Psoas muscle (tissue), 7 donors: ENCODE measurements at regions not wholly inside any gene's neighbourhood (a gene's known extent, or its start where the extent isn't known, plus 50 kb on each side); places are given as distances from the start of the nearest gene placed in this dataset.

Experiments
- ATAC-seq, 4 donors: fragments of 200-7000 bp; cut with Tn5 transposase; one replicate each; pipeline ENCODE4 v1.9.1; 2020; ENCODE audit warnings: moderate library complexity in 3 of 4, mild to moderate bottlenecking in 2 of 4
- DNase-seq, 2 donors: peaks; one replicate each; pipeline ENCODE4 v3.0.0-alpha.2; 2020
- H3K27ac ChIP-seq: fragments of 200-600 bp; one replicate; pipeline ENCODE4 v1.8.0; 2022
- H3K27me3 ChIP-seq, 3 donors: fragments of 200-600 bp in 1 of 3; one replicate each; pipeline versions ENCODE4 v1.6.1 to v1.8.0; 2013 to 2022; ENCODE audit warnings: low read length in 2 of 3, mild to moderate bottlenecking in 2 of 3, moderate library complexity in 1 of 3; ENCODE audit not compliant: insufficient read depth in 3 of 3
- H3K36me3 ChIP-seq, 2 donors: fragments of 200-600 bp in 1 of 2; one replicate each; pipeline versions ENCODE4 v1.6.1 to v1.8.0; 2013 to 2022; ENCODE audit warnings: low read depth in 1 of 2, mild to moderate bottlenecking in 1 of 2, moderate library complexity in 1 of 2; ENCODE audit not compliant: insufficient read depth in 1 of 2
- H3K4me1 ChIP-seq: fragments of 200-600 bp; one replicate; pipeline ENCODE4 v1.8.0; 2022
- H3K4me3 ChIP-seq: fragments of 200-600 bp; one replicate; pipeline ENCODE4 v1.8.0; 2022; ENCODE audit warnings: mild to moderate bottlenecking
- H3K9me3 ChIP-seq: fragments of 200-600 bp; one replicate; pipeline ENCODE4 v1.8.0; 2022
- CTCF ChIP-seq: fragments of 200-600 bp; IDR thresholded peaks from one replicate; pipeline ENCODE4 v1.8.0; 2022; ENCODE audit warnings: antibody characterized with exemption
- WGBS, 3 donors: extraction: QIAGEN DNeasy Blood & Tissue Kit; methylation state at CpG; one replicate each; pipeline versions ENCODE4 v1.1.6 to v1.1.7; 2013; 5-methylcytosine and 5-hydroxymethylcytosine counted together
- intact Hi-C, 2 donors: fragments of 100-400 bp; cut with DNase I; formaldehyde crosslinking; loops; one replicate each; pipeline versions ENCODE4 v1.11.0 to v1.14.2; 2022
- donor health status: healthy with polysubstance abuse.
- donor health status: DM: no; HTN: no; CAD: no; lungs with moderate emphysema.
- donor health status: Bipolar disorder and iron deficiency.
- donor health status: healthy.
- donor health status: DM: yes; HTN: yes; CAD: no.
- donor health status: DM: no; HTN: no; CAD: no.
- donor health status: DM: yes; HTN: yes; CAD: no.

GRCh38 chr21:20551939-20552338 lies 446.3 kb upstream of the NCAM2 start:
- Histone ChIP-seq H3K9me3 (no peaks in the 10 kb centered on the region), H3K27me3 (no peaks in the 10 kb centered on the region), H3K4me1 (no peaks in the 10 kb centered on the region), H3K4me3 (no peak overlapping the region), H3K27ac (no peak overlapping the region), H3K36me3 (no peaks in the 10 kb centered on the region)
- TF ChIP-seq CTCF, result no peak
- ATAC-seq (no peak), DNase-seq (no peak)
- intact Hi-C loops, result no loop called here
- WGBS, 3 donors, result 81 to 84% (median 82%) methylated on average over 1 of the region's 1 CpG

GRCh38 chr21:20554785-20555184 lies 443.4 kb upstream of the NCAM2 start:
- H3K36me3 ChIP-seq, result no peaks in the 10 kb centered on the region
- no peak for TF ChIP-seq CTCF
- intact Hi-C loops, result no loop called here
- ATAC-seq (no peak), DNase-seq (no peak)
- H3K4me3 ChIP-seq, result no peak overlapping the region
- H3K9me3 ChIP-seq, result no peaks in the 10 kb centered on the region
- no peak overlapping the region for H3K27ac ChIP-seq
- no peaks in the 10 kb centered on the region for H3K4me1 ChIP-seq
- 72 to 78% (median 73%) methylated on average over 3 of the region's 3 CpGs for WGBS, 3 donors
- H3K27me3 ChIP-seq, result no peaks in the 10 kb centered on the region

- no peak overlapping the region for H3K4me3 ChIP-seq
- no peaks in the 10 kb centered on the region for H3K9me3 ChIP-seq
- intact Hi-C loops, result no loop called here
- ATAC-seq, result no peak
- no peaks in the 10 kb centered on the region for H3K36me3 ChIP-seq
- WGBS, 3 donors, result 49 to 53% (median 53%) methylated on average over 2 of the region's 2 CpGs
- H3K4me1 ChIP-seq, result no peaks in the 10 kb centered on the region
- no peak for DNase-seq
- no peak overlapping the region for H3K27ac ChIP-seq
- H3K27me3 ChIP-seq, result no peaks in the 10 kb centered on the region
- TF ChIP-seq CTCF, result no peak
Observed at GRCh38 chr21:20570824-20571232, 427.4 kb upstream of the NCAM2 start.

- H3K4me3 ChIP-seq, result no peak overlapping the region
- WGBS, 3 donors, result 91 to 95% (median 94%) methylated on average over 4 of the region's 4 CpGs
- no peaks in the 10 kb centered on the region for H3K36me3 ChIP-seq
- H3K27me3 ChIP-seq, result no peaks in the 10 kb centered on the region
- no peaks in the 10 kb centered on the region for H3K9me3 ChIP-seq
- no peaks in the 10 kb centered on the region for H3K4me1 ChIP-seq
- ATAC-seq (no peak), DNase-seq (no peak)
- intact Hi-C loops, result no loop called here
- no peak overlapping the region for H3K27ac ChIP-seq
- TF ChIP-seq CTCF, result no peak
Observed at GRCh38 chr21:20572582-20572981, 425.6 kb upstream of the NCAM2 start.

GRCh38 chr21:20581361-20581760 lies 416.8 kb upstream of the NCAM2 start:
- intact Hi-C loops, result no loop called here
- WGBS, 3 donors, result 88 to 94% (median 90%) methylated on average over 1 of the region's 1 CpG
- no peak for ATAC-seq

More at GRCh38 chr21:20581361-20581760, 416.8 kb upstream of the NCAM2 start:
- no peak for DNase-seq
- no peaks in the 10 kb centered on the region for H3K36me3 ChIP-seq
- TF ChIP-seq CTCF, result no peak
- H3K4me3 ChIP-seq, result no peak overlapping the region
- H3K9me3 ChIP-seq, result no peaks in the 10 kb centered on the region
- H3K27ac ChIP-seq, result no peak overlapping the region
- H3K4me1 ChIP-seq, result no peaks in the 10 kb centered on the region
- no peaks in the 10 kb centered on the region for H3K27me3 ChIP-seq
